OCI-LY3 (cell line): ENCODE measurements at regions not wholly inside any gene's neighbourhood (a gene's known extent, or its start where the extent isn't known, plus 50 kb on each side); places are given as distances from the start of the nearest gene placed in this dataset.

Experiments
- H2AFZ ChIP-seq: fragments of 200-600, 300-600 bp; shearing (Covaris generic); 2 replicates; pipeline ENCODE4 v1.6.0; 2014; ENCODE audit warnings: antibody characterized with exemption, low read depth, low read length
- H3K27ac ChIP-seq: fragments of 200-600, 300-600 bp; sonication (generic); 2 replicates; pipeline ENCODE4 v1.5.1; 2014; ENCODE audit warnings: mild to moderate bottlenecking, low read length, moderate library complexity, mixed read lengths
- H3K27me3 ChIP-seq: fragments of 200-600, 300-600 bp; sonication (generic); 2 replicates; pipeline ENCODE4 v1.6.1; 2014; ENCODE audit warnings: low read depth, low read length, mixed read lengths
- H3K36me3 ChIP-seq: fragments of 200-600, 300-600 bp; sonication (generic); replicated peaks from 2 replicates; pipeline ENCODE3; 2014; ENCODE audit warnings: low read depth, low read length, mixed read lengths
- H3K4me1 ChIP-seq: fragments of 300-600, 200-600 bp; sonication (generic); 2 replicates; pipeline ENCODE4 v1.6.1; 2014; ENCODE audit warnings: low read length, mixed read lengths
- H3K4me2 ChIP-seq: fragments of 200-600, 300-600 bp; sonication (generic); 2 replicates; pipeline ENCODE4 v1.6.1; 2014; ENCODE audit warnings: low read length, mixed read lengths
- H3K4me3 ChIP-seq: fragments of 300-600, 200-600 bp; sonication (generic); 2 replicates; pipeline ENCODE4 v1.5.1; 2014; ENCODE audit warnings: antibody characterized with exemption, mild to moderate bottlenecking, low read length, moderate library complexity
- H3K79me2 ChIP-seq: fragments of 300-600, 200-600 bp; shearing (Covaris generic); 2 replicates; pipeline ENCODE4 v1.6.1; 2014; ENCODE audit warnings: mild to moderate bottlenecking, low read length, mixed read lengths
- H3K9ac ChIP-seq: fragments of 300-600, 200-600 bp; shearing (Covaris generic); 2 replicates; pipeline ENCODE4 v1.6.0; 2014; ENCODE audit warnings: mild to moderate bottlenecking, low read length, moderate library complexity
- H3K9me3 ChIP-seq: fragments of 200-600, 300-600 bp; shearing (Covaris generic); 2 replicates; pipeline ENCODE4 v1.6.1; 2014; ENCODE audit warnings: low read length, mixed read lengths; ENCODE audit not compliant: insufficient read depth
- H4K20me1 ChIP-seq: fragments of 200-600, 300-600 bp; sonication (generic); 2 replicates; pipeline ENCODE4 v1.6.1; 2016; ENCODE audit warnings: low read length, mixed read lengths; ENCODE audit not compliant: insufficient read depth
- EZH2phosphoT487 ChIP-seq: fragments of 200-600 bp; shearing (Covaris generic); IDR thresholded peaks from 2 replicates; pipeline ENCODE4 v1.6.1; 2018; ENCODE audit warnings: antibody characterized with exemption, mixed run types, low read depth
- TF ChIP-seq, protein P1 (sequence below): fragments of 200-600, 300-600 bp; sonication (generic); IDR thresholded peaks from 2 replicates; pipeline ENCODE4 v1.5.1; 2014; ENCODE audit warnings: antibody characterized with exemption, low read length, low read depth

DNA sequence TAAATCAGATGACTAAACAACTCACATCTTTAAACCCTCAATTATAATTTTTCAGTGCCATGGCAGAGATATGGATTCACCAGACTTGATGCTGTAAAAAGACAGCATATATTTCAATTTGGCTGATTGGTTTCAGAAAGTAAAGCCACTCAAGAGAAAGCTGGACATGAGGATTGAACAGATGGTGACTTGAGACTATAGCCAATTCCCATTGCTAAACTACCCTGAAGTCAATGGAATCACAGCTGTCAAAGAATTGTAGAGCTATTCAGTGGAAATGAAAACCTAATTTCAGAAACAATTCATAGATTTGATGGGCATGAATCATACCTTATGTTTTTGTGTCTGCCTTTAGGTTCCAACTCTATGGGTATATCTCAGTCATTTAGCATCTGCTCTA, 510.6 kb upstream of the BOD1L1 start:
- Histone ChIP-seq H3K9me3 (no peaks in the 10 kb centered on the region), H3K27ac (no peak overlapping the region), H2AFZ (no peak overlapping the region), H4K20me1 (no peaks in the 10 kb centered on the region), H3K79me2 (no peaks in the 10 kb centered on the region), H3K4me3 (no peak overlapping the region), H3K9ac (no peak overlapping the region), H3K4me1 (no peaks in the 10 kb centered on the region), H3K27me3 (no peaks in the 10 kb centered on the region), H3K4me2 (no peak overlapping the region), H3K36me3 (no peaks in the 10 kb centered on the region)
- TF ChIP-seq EZH2phosphoT487: no peak
- TF ChIP-seq, protein P1, sequence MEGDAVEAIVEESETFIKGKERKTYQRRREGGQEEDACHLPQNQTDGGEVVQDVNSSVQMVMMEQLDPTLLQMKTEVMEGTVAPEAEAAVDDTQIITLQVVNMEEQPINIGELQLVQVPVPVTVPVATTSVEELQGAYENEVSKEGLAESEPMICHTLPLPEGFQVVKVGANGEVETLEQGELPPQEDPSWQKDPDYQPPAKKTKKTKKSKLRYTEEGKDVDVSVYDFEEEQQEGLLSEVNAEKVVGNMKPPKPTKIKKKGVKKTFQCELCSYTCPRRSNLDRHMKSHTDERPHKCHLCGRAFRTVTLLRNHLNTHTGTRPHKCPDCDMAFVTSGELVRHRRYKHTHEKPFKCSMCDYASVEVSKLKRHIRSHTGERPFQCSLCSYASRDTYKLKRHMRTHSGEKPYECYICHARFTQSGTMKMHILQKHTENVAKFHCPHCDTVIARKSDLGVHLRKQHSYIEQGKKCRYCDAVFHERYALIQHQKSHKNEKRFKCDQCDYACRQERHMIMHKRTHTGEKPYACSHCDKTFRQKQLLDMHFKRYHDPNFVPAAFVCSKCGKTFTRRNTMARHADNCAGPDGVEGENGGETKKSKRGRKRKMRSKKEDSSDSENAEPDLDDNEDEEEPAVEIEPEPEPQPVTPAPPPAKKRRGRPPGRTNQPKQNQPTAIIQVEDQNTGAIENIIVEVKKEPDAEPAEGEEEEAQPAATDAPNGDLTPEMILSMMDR: no peak

DNA sequence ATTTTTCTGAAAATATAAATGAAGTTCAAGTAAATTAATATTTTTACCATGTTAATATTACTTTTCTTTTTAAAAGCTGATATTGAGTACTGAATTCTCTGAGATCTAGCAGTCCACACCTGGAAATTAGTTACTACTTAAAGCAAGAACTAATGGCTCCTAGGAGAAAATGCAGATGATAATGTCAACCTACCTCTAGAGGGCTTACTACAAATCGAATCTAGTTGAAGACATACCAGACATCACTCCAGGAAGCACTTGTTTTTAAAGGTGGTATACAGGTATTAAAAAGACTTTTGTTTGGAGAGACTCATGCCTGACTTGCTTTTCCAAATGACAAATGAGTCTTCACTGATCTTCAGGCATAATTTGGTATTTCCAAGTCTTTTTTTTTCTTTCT, 516.4 kb upstream of the BOD1L1 start:
- Histone ChIP-seq H3K9me3 (no peaks in the 10 kb centered on the region), H3K4me1 (peaks cover under 1% of the 10 kb centered on the region; the same call in 1 of the 2 replicates), H3K9ac (no peak overlapping the region), H2AFZ (peak overlapping the region; percentile 23; the same call in 1 of the 2 replicates), H3K36me3 (no peaks in the 10 kb centered on the region), H3K27me3 (no peaks in the 10 kb centered on the region), H3K4me2 (no peak overlapping the region), H3K4me3 (no peak overlapping the region), H3K27ac (no peak overlapping the region), H4K20me1 (no peaks in the 10 kb centered on the region), H3K79me2 (no peaks in the 10 kb centered on the region)
- TF ChIP-seq EZH2phosphoT487: no peak
- TF ChIP-seq, protein P1: peak; percentile 41

DNA sequence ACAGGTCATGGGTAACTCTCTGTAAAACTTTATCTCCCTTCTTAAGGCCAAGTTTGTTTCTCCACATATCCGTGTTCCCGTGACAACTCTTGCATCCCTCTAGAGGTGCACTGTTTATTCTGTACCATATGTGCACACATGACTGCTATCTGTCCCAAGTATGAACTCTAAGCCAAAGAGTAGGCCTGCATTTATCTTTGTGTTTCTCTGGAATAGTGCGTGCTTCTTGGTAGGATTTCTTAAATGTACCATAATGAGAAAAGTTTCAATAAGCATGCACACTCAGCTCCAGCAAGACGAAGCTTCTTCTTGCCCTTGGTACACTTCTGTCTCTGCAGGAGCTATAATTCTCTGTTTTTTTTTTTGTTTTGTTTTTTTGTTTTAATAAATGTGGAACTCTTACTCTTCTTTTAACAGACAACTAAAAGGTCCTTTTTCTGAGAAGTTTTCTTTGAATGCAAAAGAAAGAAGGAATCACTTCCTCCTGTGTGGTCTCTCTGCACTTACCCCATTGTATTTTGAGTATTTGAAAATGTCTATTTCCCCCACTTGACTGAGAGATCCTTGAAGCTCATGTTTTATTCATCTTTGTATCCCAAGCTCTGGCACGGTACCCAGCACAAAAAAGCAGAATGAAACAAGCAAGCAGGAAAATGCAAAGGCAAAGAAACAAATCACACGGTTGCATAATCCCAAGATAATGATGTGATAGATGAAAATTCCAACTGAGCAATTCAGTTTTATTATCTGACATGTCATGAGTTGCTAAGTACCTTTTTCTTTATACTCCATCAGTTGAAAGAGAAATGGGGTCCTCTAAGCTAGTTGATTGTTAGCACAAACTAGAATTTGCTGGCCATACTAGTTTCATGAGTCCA, 521.9 kb upstream of the BOD1L1 start:
- Histone ChIP-seq H3K4me1 (peaks cover 48% of the 10 kb centered on the region), H4K20me1 (no peaks in the 10 kb centered on the region), H3K79me2 (no peaks in the 10 kb centered on the region), H3K36me3 (no peaks in the 10 kb centered on the region), H3K27me3 (no peaks in the 10 kb centered on the region), H2AFZ (no peak overlapping the region), H3K27ac (no peak overlapping the region), H3K9ac (no peak overlapping the region), H3K4me2 (peak overlapping the region; percentile 36), H3K9me3 (no peaks in the 10 kb centered on the region), H3K4me3 (no peak overlapping the region)
- TF ChIP-seq, protein P1: no peak
- no peak for TF ChIP-seq EZH2phosphoT487

DNA sequence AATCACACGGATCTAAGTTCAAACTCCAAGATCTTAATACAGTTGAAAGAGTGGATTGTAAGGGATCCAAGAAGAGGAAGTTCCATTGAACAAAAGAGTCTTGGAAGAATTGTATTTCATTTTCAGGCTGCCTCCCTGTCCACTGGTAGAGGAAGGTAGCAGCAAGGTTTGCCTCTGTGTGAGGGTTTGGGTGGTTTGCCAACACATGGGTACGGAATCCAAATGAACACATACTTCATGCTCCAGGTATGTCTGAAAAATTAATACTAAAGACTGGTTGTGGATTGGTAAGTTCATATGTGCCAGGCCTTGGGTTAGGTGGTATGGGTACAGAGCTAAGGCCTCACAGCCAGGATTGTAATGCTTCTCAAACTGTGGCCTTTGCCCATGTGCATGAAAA, 523.6 kb upstream of the BOD1L1 start:
- Histone ChIP-seq H3K27me3 (no peaks in the 10 kb centered on the region), H3K4me1 (peaks cover 48% of the 10 kb centered on the region), H4K20me1 (no peaks in the 10 kb centered on the region), H3K27ac (no peak overlapping the region), H3K4me3 (no peak overlapping the region), H3K36me3 (no peaks in the 10 kb centered on the region), H3K79me2 (no peaks in the 10 kb centered on the region), H3K9ac (no peak overlapping the region), H2AFZ (no peak overlapping the region), H3K4me2 (no peak overlapping the region), H3K9me3 (no peaks in the 10 kb centered on the region)
- TF ChIP-seq, protein P1: no peak
- no peak for TF ChIP-seq EZH2phosphoT487
